Choroid plexus epithelial cell (primary cell): ENCODE measurements at regions not wholly inside any gene's neighbourhood (a gene's known extent, or its start where the extent isn't known, plus 50 kb on each side); places are given as distances from the start of the nearest gene placed in this dataset.

Source experiments
- DNase-seq: peaks from one replicate; pipeline ENCODE4 v3.0.0-alpha.2; 2010; ENCODE audit warnings: low read depth
- H3K4me3 ChIP-seq: 2 replicates; pipeline ENCODE4 v1.5.1; 2011; ENCODE audit warnings: low read depth, mild to moderate bottlenecking, control low read depth, low read length, moderate library complexity
- CTCF ChIP-seq: conservative IDR thresholded peaks from 2 replicates; pipeline ENCODE4 v1.5.1; 2011; ENCODE audit warnings: low read depth, mild to moderate bottlenecking, control low read depth, inconsistent platforms, low read length, moderate library complexity

GRCh38 chr10:127797339-127797738 is 60.4 kb downstream of the FOXI2 start:
- no peak overlapping the region for H3K4me3 ChIP-seq
- no peak for TF ChIP-seq CTCF
- peak; percentile 2 for DNase-seq

- H3K4me3 ChIP-seq: no peak overlapping the region
- DNase-seq: peak; percentile 4
- no peak for TF ChIP-seq CTCF
These were observed 61.1 kb downstream of the FOXI2 start for GRCh38 chr10:127798111-127798510.

- no peak for DNase-seq
- H3K4me3 ChIP-seq: no peak overlapping the region
- TF ChIP-seq CTCF: no peak
These were observed 64.3 kb downstream of the FOXI2 start for GRCh38 chr10:127801302-127801701.

- no peak for TF ChIP-seq CTCF
- H3K4me3 ChIP-seq: no peak overlapping the region
- DNase-seq: no peak
These were observed 65.6 kb downstream of the FOXI2 start for GRCh38 chr10:127802531-127803095.

GRCh38 chr10:127804696-127805095 is 67.7 kb downstream of the FOXI2 start:
- no peak overlapping the region for H3K4me3 ChIP-seq

GRCh38 chr10:127805950-127806349 is 69.0 kb downstream of the FOXI2 start:
- TF ChIP-seq CTCF: no peak
- DNase-seq: no peak
- H3K4me3 ChIP-seq: no peak overlapping the region

More at GRCh38 chr10:127804696-127805095, 67.7 kb downstream of the FOXI2 start:
- no peak for TF ChIP-seq CTCF
- DNase-seq: no peak

GRCh38 chr10:127812041-127812440 is 75.1 kb downstream of the FOXI2 start:
- no peak for TF ChIP-seq CTCF
- DNase-seq: no peak
- no peak overlapping the region for H3K4me3 ChIP-seq
